Astrocyte (in vitro differentiated cells and primary cell): ENCODE measurements at regions not wholly inside any gene's neighbourhood (a gene's known extent, or its start where the extent isn't known, plus 50 kb on each side); places are given as distances from the start of the nearest gene placed in this dataset.

Experiments
- DNase-seq: peaks from one replicate; pipeline ENCODE4 v3.0.0-alpha.2; 2010; ENCODE audit warnings: low read depth
- FAIRE-seq: peaks from 2 replicates; lab custom pipeline; 2011; peaks lifted over from hg19 to GRCh38; lab: Jason Lieb, UNC
- H2AFZ ChIP-seq: 2 replicates; pipeline ENCODE4 v1.6.0; 2012; ENCODE audit warnings: low read depth, low read length, inconsistent platforms
- H3K27ac ChIP-seq: 2 replicates; pipeline ENCODE4 v1.5.1; 2011; ENCODE audit warnings: low read depth, low read length, inconsistent platforms
- H3K27me3 ChIP-seq: 2 replicates; pipeline ENCODE4 v1.6.0; 2011; ENCODE audit warnings: low read length, inconsistent platforms; ENCODE audit not compliant: insufficient read depth
- H3K36me3 ChIP-seq: 2 replicates; pipeline ENCODE4 v1.5.1; 2011; ENCODE audit warnings: low read length, inconsistent platforms; ENCODE audit not compliant: insufficient read depth
- H3K4me1 ChIP-seq: 2 replicates; pipeline ENCODE4 v1.5.1; 2011; ENCODE audit warnings: low read length, inconsistent platforms; ENCODE audit not compliant: insufficient read depth
- H3K4me2 ChIP-seq: 2 replicates; pipeline ENCODE4 v1.6.0; 2012; ENCODE audit warnings: low read length, inconsistent platforms
- H3K4me3 ChIP-seq: 2 replicates; pipeline ENCODE4 v1.5.1; 2011; ENCODE audit warnings: low read depth, mild to moderate bottlenecking, low read length, inconsistent platforms; ENCODE audit not compliant: insufficient read depth
- H3K79me2 ChIP-seq: 2 replicates; pipeline ENCODE4 v1.6.0; 2012; ENCODE audit warnings: mild to moderate bottlenecking, low read length, inconsistent platforms; ENCODE audit not compliant: insufficient read depth
- H3K9ac ChIP-seq: 2 replicates; pipeline ENCODE4 v1.6.0; 2012; ENCODE audit warnings: mild to moderate bottlenecking, low read length, inconsistent platforms
- H3K9me3 ChIP-seq: 2 replicates; pipeline ENCODE4 v1.5.1; 2012; ENCODE audit warnings: low read depth, mild to moderate bottlenecking, low read length, inconsistent platforms; ENCODE audit not compliant: insufficient read depth
- H4K20me1 ChIP-seq: 2 replicates; pipeline ENCODE4 v1.6.0; 2012; ENCODE audit warnings: low read length, inconsistent platforms; ENCODE audit not compliant: insufficient read depth
- H3K27ac Mint-ChIP-seq: one replicate; pipeline ENCODE4 v1.8.0; 2021; ENCODE audit warnings: mild to moderate bottlenecking, mixed read lengths; ENCODE audit not compliant: unreplicated experiment
- H3K27me3 Mint-ChIP-seq: one replicate; pipeline ENCODE4 v1.8.0; 2021; ENCODE audit warnings: low read depth, mixed read lengths; ENCODE audit not compliant: unreplicated experiment
- H3K36me3 Mint-ChIP-seq: one replicate; pipeline ENCODE4 v1.8.0; 2021; ENCODE audit warnings: low read depth, mixed read lengths; ENCODE audit not compliant: unreplicated experiment
- H3K4me1 Mint-ChIP-seq: one replicate; pipeline ENCODE4 v1.8.0; 2021; ENCODE audit warnings: low read depth, mixed read lengths; ENCODE audit not compliant: unreplicated experiment
- H3K4me3 Mint-ChIP-seq: one replicate; pipeline ENCODE4 v1.8.0; 2021; ENCODE audit warnings: mild to moderate bottlenecking, moderate library complexity, mixed read lengths; ENCODE audit not compliant: unreplicated experiment
- H3K9me3 Mint-ChIP-seq: one replicate; pipeline ENCODE4 v1.8.0; 2021; ENCODE audit warnings: mild to moderate bottlenecking, mixed read lengths; ENCODE audit not compliant: unreplicated experiment
- EZH2 ChIP-seq: IDR thresholded peaks from 2 replicates; pipeline ENCODE4 v1.6.1; 2012; ENCODE audit warnings: mild to moderate bottlenecking, low read length, inconsistent platforms; ENCODE audit not compliant: insufficient read depth
- TF ChIP-seq, protein P1 (sequence below): IDR thresholded peaks from 2 replicates; pipeline ENCODE4 v1.5.1; 2011; ENCODE audit warnings: low read depth, mild to moderate bottlenecking, inconsistent platforms, low read length, moderate library complexity; ENCODE audit not compliant: insufficient read depth

DNA sequence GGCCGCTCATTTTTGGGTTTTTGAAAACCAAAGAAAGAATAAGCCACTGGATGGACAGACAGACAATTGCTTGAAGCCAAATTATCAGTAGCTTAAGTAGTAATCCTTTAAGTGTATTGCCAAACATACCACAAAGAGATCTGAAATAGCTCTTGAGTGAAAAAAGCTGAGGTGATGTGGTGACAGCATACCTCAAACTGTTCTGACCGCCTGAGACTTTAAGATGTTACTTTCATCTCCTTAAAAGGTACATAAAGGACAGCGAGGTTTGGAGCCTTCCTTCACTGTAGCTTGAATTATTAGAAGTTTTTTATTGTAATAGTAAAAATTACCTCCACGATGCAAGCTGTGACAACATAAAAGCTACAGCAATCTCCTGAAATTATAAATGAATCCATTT, 271.5 kb upstream of the FAM241A start:
- Histone ChIP-seq H3K4me1 (no peaks in the 10 kb centered on the region), H4K20me1 (no peaks in the 10 kb centered on the region), H3K9me3 (no peaks in the 10 kb centered on the region), H3K79me2 (no peaks in the 10 kb centered on the region), H3K9ac (no peak overlapping the region), H3K36me3 (no peaks in the 10 kb centered on the region), H3K27me3 (no peaks in the 10 kb centered on the region), H2AFZ (no peak overlapping the region), H3K4me3 (no peak overlapping the region), H3K27ac (no peak overlapping the region), H3K4me2 (no peak overlapping the region)
- no peak overlapping the region for H3K27ac Mint-ChIP-seq
- no peaks in the 10 kb centered on the region for H3K27me3 Mint-ChIP-seq
- H3K4me3 Mint-ChIP-seq: no peak overlapping the region
- FAIRE-seq (no peak), DNase-seq (no peak)
- TF ChIP-seq EZH2: no peak
- peaks cover 1% of the 10 kb centered on the region for H3K9me3 Mint-ChIP-seq
- H3K36me3 Mint-ChIP-seq: no peaks in the 10 kb centered on the region
- H3K4me1 Mint-ChIP-seq: no peaks in the 10 kb centered on the region

DNA sequence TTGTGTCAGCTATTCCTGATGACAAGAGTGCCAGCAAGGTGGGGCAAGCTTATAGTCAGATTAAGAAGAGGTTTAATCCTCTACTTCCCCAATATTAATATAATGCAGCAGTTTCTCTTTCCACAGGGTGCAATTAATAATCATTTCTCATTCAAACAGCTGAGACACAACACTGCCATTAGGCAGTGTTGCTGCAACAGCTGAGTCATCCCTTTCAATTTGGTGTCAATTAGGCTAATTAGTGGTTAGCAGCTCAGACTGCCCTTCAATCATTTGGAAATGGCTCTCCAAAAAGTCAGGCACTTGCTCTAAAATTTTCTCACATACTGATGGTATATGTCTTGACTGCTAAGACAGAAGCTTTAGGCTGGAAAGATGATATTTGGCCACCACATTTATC, 265.7 kb upstream of the FAM241A start:
- no peaks in the 10 kb centered on the region for H3K79me2 ChIP-seq
- Mint-ChIP-seq H3K4me3 (no peak overlapping the region), H3K4me1 (no peaks in the 10 kb centered on the region), H3K27me3 (no peaks in the 10 kb centered on the region), H3K36me3 (no peaks in the 10 kb centered on the region), H3K9me3 (no peaks in the 10 kb centered on the region), H3K27ac (no peak overlapping the region)
- no peak for FAIRE-seq
- DNase-seq: no peak
- H4K20me1 ChIP-seq: no peaks in the 10 kb centered on the region
- H3K4me1 ChIP-seq: no peaks in the 10 kb centered on the region
- no peak overlapping the region for H3K9ac ChIP-seq
- TF ChIP-seq EZH2: no peak
- TF ChIP-seq, protein P1, sequence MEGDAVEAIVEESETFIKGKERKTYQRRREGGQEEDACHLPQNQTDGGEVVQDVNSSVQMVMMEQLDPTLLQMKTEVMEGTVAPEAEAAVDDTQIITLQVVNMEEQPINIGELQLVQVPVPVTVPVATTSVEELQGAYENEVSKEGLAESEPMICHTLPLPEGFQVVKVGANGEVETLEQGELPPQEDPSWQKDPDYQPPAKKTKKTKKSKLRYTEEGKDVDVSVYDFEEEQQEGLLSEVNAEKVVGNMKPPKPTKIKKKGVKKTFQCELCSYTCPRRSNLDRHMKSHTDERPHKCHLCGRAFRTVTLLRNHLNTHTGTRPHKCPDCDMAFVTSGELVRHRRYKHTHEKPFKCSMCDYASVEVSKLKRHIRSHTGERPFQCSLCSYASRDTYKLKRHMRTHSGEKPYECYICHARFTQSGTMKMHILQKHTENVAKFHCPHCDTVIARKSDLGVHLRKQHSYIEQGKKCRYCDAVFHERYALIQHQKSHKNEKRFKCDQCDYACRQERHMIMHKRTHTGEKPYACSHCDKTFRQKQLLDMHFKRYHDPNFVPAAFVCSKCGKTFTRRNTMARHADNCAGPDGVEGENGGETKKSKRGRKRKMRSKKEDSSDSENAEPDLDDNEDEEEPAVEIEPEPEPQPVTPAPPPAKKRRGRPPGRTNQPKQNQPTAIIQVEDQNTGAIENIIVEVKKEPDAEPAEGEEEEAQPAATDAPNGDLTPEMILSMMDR: no peak
- H3K27ac ChIP-seq: no peak overlapping the region
- no peak overlapping the region for H2AFZ ChIP-seq
- no peak overlapping the region for H3K4me2 ChIP-seq
- H3K27me3 ChIP-seq: no peaks in the 10 kb centered on the region
- H3K4me3 ChIP-seq: no peak overlapping the region
- no peaks in the 10 kb centered on the region for H3K9me3 ChIP-seq
- H3K36me3 ChIP-seq: no peaks in the 10 kb centered on the region

DNA sequence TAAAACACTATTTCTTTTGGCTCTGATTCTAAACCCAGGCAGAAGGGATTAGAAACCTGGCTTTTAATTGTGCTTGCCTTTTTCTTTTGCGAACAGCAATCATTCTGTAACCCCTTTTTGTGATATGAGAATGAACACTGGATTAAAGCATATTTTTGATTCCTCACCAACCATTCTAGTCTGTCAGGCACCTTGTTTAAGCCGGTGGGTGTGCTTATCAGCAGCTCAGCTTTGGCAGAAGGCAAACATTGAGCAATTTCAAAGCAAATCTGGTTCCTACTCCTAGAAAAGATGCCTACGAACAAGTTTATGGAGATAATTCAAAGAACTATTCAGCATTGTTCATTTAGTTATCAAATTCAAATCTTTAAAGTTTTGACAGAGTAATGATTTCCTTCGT, 265.1 kb upstream of the FAM241A start:
- H3K9ac ChIP-seq: no peak overlapping the region
- no peak overlapping the region for H3K27ac Mint-ChIP-seq
- no peaks in the 10 kb centered on the region for H3K9me3 ChIP-seq
- no peak overlapping the region for H3K4me3 ChIP-seq
- H3K36me3 ChIP-seq: no peaks in the 10 kb centered on the region
- no peaks in the 10 kb centered on the region for H3K36me3 Mint-ChIP-seq
- H4K20me1 ChIP-seq: no peaks in the 10 kb centered on the region
- no peak for FAIRE-seq
- no peak for DNase-seq
- H3K4me1 ChIP-seq: no peaks in the 10 kb centered on the region
- no peaks in the 10 kb centered on the region for H3K79me2 ChIP-seq
- no peaks in the 10 kb centered on the region for H3K27me3 Mint-ChIP-seq
- no peak overlapping the region for H3K4me3 Mint-ChIP-seq
- H3K4me1 Mint-ChIP-seq: no peaks in the 10 kb centered on the region
- H3K4me2 ChIP-seq: no peak overlapping the region
- no peaks in the 10 kb centered on the region for H3K9me3 Mint-ChIP-seq
- no peaks in the 10 kb centered on the region for H3K27me3 ChIP-seq
- H2AFZ ChIP-seq: no peak overlapping the region
- TF ChIP-seq EZH2: no peak
- TF ChIP-seq, protein P1: no peak
- H3K27ac ChIP-seq: no peak overlapping the region
